Suprapubic skin (tissue), 3 donors: ENCODE measurements at regions not wholly inside any gene's neighbourhood (a gene's known extent, or its start where the extent isn't known, plus 50 kb on each side); places are given as distances from the start of the nearest gene placed in this dataset.
"Not testable (repeated sequence)": the region's sequence is repeated elsewhere in the genome, so short reads cannot be mapped to it uniquely, and the experiment has no call there.

Source experiments
- CTCF ChIP-seq, 2 donors: fragments of 200-600 bp in 1 of 2; fragments of 450-650 bp in 1 of 2; sonication (generic) in 1 of 2; IDR thresholded peaks; one replicate each; pipeline ENCODE4 v1.5.1; 2016 to 2019; ENCODE audit warnings: antibody characterized with exemption in 2 of 2, mild to moderate bottlenecking in 1 of 2, moderate library complexity in 1 of 2
- EP300 ChIP-seq: sonication (generic); formaldehyde crosslinking; IDR thresholded peaks from one replicate; pipeline ENCODE4 v1.6.1; 2017; ENCODE audit warnings: antibody characterized with exemption
- POLR2A ChIP-seq, 2 donors: fragments of 450-650 bp; IDR thresholded peaks; one replicate each; pipeline ENCODE4 v1.6.1; 2017; ENCODE audit warnings: antibody characterized with exemption in 2 of 2, mild to moderate bottlenecking in 2 of 2, moderate library complexity in 2 of 2

GRCh38 chr3:195984392-195985030 is 76.2 kb upstream of the TNK2 start:
- TF ChIP-seq CTCF (IDR thresholded peaks at IDR 0.05); EP300; POLR2A (IDR thresholded peaks at IDR 0.05): not testable (repeated sequence)
